ENCODE measurements at regions not wholly inside any gene's neighbourhood (a gene's known extent, or its start where the extent isn't known, plus 50 kb on each side); places are given as distances from the start of the nearest gene placed in this dataset.

- no peak for DNase-seq (ENCODE audit: low read depth in 6 of 9, low spot score in 9 of 9)
- Histone ChIP-seq H3K27me3 (ENCODE audit: control insufficient read depth in 2 of 2, insufficient read depth in 1 of 2, low read length in 1 of 2) (no peaks in the 10 kb centered on the region), H3K36me3 (ENCODE audit: control insufficient read depth in 2 of 2, insufficient read depth in 2 of 2, low read length in 1 of 2) (no peaks in the 10 kb centered on the region), H3K4me1 (ENCODE audit: control insufficient read depth in 2 of 2, insufficient read depth in 2 of 2, low read length in 2 of 2) (peaks cover 17 to 51% of the 10 kb centered on the region in 2 donors), H3K4me3 (ENCODE audit: low read length in 2 of 2) (no peak overlapping the region), H3K9me3 (ENCODE audit: control insufficient read depth in 2 of 2, insufficient read depth in 1 of 2, low read length in 1 of 2) (no peaks in the 10 kb centered on the region), H3K27ac (ENCODE audit: low read depth in 1 of 2, low read length in 1 of 2) (peak overlapping the region; percentile 19 to 54)
- WGBS = 32% methylated on average over 4 of the region's 4 CpGs
Observed at GRCh38 chr13:44237276-44237767, 136.3 kb upstream of the SERP2 start.

DNA sequence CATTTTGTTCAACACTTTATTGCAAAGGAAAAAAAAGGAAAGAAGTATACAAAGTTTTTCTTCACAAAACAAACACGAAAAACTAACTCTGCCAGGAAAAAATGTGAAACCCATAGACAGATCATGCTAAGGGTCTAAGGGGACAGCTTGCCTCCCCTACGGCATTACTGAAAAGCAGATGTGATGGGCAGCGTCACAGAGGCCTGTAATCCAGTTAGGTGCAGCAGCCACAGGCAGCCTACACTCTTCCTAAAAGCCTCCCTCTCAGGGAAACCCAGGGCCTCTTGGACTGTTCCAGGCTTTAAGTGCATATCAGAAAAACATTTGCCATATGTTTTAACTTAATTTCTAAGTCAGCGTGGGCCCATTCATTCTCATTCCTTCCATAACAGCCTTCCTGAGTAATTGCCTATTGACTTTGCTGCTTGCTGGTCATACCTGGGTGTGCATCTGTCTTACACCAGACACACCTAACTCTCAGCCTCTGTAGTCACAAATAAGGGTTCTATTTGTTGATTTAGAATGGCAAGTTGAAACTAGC, 135.7 kb upstream of the SERP2 start:
- Histone ChIP-seq H3K9me3 (ENCODE audit: control insufficient read depth in 2 of 2, insufficient read depth in 1 of 2, low read length in 1 of 2) (no peaks in the 10 kb centered on the region), H3K4me3 (ENCODE audit: low read length in 2 of 2) (no peak overlapping the region), H3K27me3 (ENCODE audit: control insufficient read depth in 2 of 2, insufficient read depth in 1 of 2, low read length in 1 of 2) (no peaks in the 10 kb centered on the region), H3K4me1 (ENCODE audit: control insufficient read depth in 2 of 2, insufficient read depth in 2 of 2, low read length in 2 of 2) (peaks cover 24 to 55% of the 10 kb centered on the region in 2 donors), H3K27ac (ENCODE audit: low read depth in 1 of 2, low read length in 1 of 2) (peak overlapping the region; percentile 19 to 49), H3K36me3 (ENCODE audit: control insufficient read depth in 2 of 2, insufficient read depth in 2 of 2, low read length in 1 of 2) (no peaks in the 10 kb centered on the region)
- 85% methylated on average over 4 of the region's 4 CpGs for WGBS
- no peak for DNase-seq (ENCODE audit: low read depth in 6 of 9, low spot score in 9 of 9)

GRCh38 chr13:44240611-44241145, 132.9 kb upstream of the SERP2 start:
- H3K27ac ChIP-seq (ENCODE audit: low read depth in 1 of 2, low read length in 1 of 2) = no peak overlapping the region
- 92% methylated on average over 1 of the region's 1 CpG for WGBS
- no peak overlapping the region for H3K4me3 ChIP-seq (ENCODE audit: low read length in 2 of 2)
- peaks cover 0 to 5% of the 10 kb centered on the region in 2 donors for H3K9me3 ChIP-seq (ENCODE audit: control insufficient read depth in 2 of 2, insufficient read depth in 1 of 2, low read length in 1 of 2)
- H3K36me3 ChIP-seq (ENCODE audit: control insufficient read depth in 2 of 2, insufficient read depth in 2 of 2, low read length in 1 of 2) = no peaks in the 10 kb centered on the region
- peaks cover 33 to 76% of the 10 kb centered on the region in 2 donors for H3K4me1 ChIP-seq (ENCODE audit: control insufficient read depth in 2 of 2, insufficient read depth in 2 of 2, low read length in 2 of 2)
- peak in 1 of 9 donors; percentile 24 for DNase-seq (ENCODE audit: low read depth in 6 of 9, low spot score in 9 of 9)
- H3K27me3 ChIP-seq (ENCODE audit: control insufficient read depth in 2 of 2, insufficient read depth in 1 of 2, low read length in 1 of 2) = no peaks in the 10 kb centered on the region

GRCh38 chr13:44241638-44242037, 132.0 kb upstream of the SERP2 start:
- Histone ChIP-seq H3K4me1 (ENCODE audit: control insufficient read depth in 2 of 2, insufficient read depth in 2 of 2, low read length in 2 of 2) (peaks cover 28 to 72% of the 10 kb centered on the region in 2 donors), H3K36me3 (ENCODE audit: control insufficient read depth in 2 of 2, insufficient read depth in 2 of 2, low read length in 1 of 2) (no peaks in the 10 kb centered on the region), H3K4me3 (ENCODE audit: low read length in 2 of 2) (no peak overlapping the region), H3K9me3 (ENCODE audit: control insufficient read depth in 2 of 2, insufficient read depth in 1 of 2, low read length in 1 of 2) (peaks cover 0 to 5% of the 10 kb centered on the region in 2 donors), H3K27me3 (ENCODE audit: control insufficient read depth in 2 of 2, insufficient read depth in 1 of 2, low read length in 1 of 2) (no peaks in the 10 kb centered on the region), H3K27ac (ENCODE audit: low read depth in 1 of 2, low read length in 1 of 2) (peak overlapping the region in 1 of 2 donors; percentile 27)
- 94% methylated on average over 6 of the region's 6 CpGs for WGBS
- DNase-seq (ENCODE audit: low read depth in 6 of 9, low spot score in 9 of 9) = no peak

DNA sequence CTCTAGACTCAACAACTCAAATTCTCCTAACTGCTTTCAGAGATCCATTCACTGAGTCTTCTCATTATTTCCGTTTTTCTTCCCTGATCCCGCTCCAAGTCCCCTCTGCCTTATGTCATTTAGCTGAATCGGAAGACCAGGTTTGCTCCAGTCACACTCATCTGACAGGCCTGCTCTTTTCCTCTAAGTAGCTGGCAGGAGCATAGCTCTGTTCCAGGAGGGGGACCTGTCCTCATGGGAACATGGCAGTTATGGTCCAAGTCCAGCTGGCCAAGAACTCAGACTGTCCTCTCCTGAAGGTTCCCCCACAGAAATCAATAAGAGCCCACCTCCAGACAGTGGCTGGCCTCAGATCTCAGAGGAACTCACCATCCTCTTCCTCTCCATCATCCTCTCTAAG, 130.9 kb upstream of the SERP2 start:
- Histone ChIP-seq H3K4me1 (ENCODE audit: control insufficient read depth in 2 of 2, insufficient read depth in 2 of 2, low read length in 2 of 2) (peaks cover 25 to 62% of the 10 kb centered on the region in 2 donors), H3K4me3 (ENCODE audit: low read length in 2 of 2) (no peak overlapping the region), H3K27me3 (ENCODE audit: control insufficient read depth in 2 of 2, insufficient read depth in 1 of 2, low read length in 1 of 2) (no peaks in the 10 kb centered on the region), H3K36me3 (ENCODE audit: control insufficient read depth in 2 of 2, insufficient read depth in 2 of 2, low read length in 1 of 2) (no peaks in the 10 kb centered on the region), H3K9me3 (ENCODE audit: control insufficient read depth in 2 of 2, insufficient read depth in 1 of 2, low read length in 1 of 2) (peaks cover 0 to 5% of the 10 kb centered on the region in 2 donors), H3K27ac (ENCODE audit: low read depth in 1 of 2, low read length in 1 of 2) (peak overlapping the region in 1 of 2 donors; percentile 94)
- DNase-seq (ENCODE audit: low read depth in 6 of 9, low spot score in 9 of 9) = no peak
- WGBS = 92% methylated on average over 3 of the region's 3 CpGs

DNA sequence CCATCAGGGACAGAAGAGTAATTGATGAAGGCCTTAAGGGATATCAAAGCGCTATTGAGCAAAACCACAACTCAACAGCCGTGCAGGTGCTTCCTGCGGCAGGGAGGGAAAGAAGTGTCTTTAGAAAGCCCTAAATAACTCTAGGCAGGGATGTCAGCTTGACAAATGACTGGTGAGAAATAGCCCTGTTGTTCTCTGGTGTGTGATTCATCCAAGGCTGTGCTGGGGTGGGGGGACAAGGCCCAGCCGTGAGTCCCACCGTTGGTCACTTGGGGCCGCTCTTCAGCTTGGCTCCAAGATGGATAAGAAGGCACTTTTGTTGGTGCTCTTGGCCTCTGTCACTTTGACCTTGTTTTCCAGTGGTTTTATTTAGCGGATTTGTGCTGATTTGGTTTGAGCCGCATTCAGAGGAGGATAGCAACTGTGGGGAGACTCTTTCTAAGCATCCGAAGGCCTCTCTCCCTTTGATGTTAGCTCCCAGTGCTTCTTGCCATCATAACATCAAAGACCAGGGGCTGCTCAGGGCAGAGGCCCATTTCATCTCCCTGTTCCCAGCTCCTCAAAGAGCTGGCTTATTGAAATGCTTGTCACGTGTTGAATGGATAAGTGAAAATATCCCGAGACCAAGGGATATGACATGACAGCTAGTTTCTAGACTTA, 130.3 kb upstream of the SERP2 start:
- WGBS = 12% methylated on average over 11 of the region's 11 CpGs
- H3K27ac ChIP-seq (ENCODE audit: low read depth in 1 of 2, low read length in 1 of 2) = peak overlapping the region; percentile 33 to 94
- DNase-seq (ENCODE audit: low read depth in 6 of 9, low spot score in 9 of 9) = peak in 8 of 9 donors; percentile 42 to 89 (median 68)
- peaks cover 0 to 5% of the 10 kb centered on the region in 2 donors for H3K9me3 ChIP-seq (ENCODE audit: control insufficient read depth in 2 of 2, insufficient read depth in 1 of 2, low read length in 1 of 2)
- no peaks in the 10 kb centered on the region for H3K36me3 ChIP-seq (ENCODE audit: control insufficient read depth in 2 of 2, insufficient read depth in 2 of 2, low read length in 1 of 2)
- peaks cover 25 to 58% of the 10 kb centered on the region in 2 donors for H3K4me1 ChIP-seq (ENCODE audit: control insufficient read depth in 2 of 2, insufficient read depth in 2 of 2, low read length in 2 of 2)
- H3K4me3 ChIP-seq (ENCODE audit: low read length in 2 of 2) = no peak overlapping the region
- H3K27me3 ChIP-seq (ENCODE audit: control insufficient read depth in 2 of 2, insufficient read depth in 1 of 2, low read length in 1 of 2) = no peaks in the 10 kb centered on the region

DNA sequence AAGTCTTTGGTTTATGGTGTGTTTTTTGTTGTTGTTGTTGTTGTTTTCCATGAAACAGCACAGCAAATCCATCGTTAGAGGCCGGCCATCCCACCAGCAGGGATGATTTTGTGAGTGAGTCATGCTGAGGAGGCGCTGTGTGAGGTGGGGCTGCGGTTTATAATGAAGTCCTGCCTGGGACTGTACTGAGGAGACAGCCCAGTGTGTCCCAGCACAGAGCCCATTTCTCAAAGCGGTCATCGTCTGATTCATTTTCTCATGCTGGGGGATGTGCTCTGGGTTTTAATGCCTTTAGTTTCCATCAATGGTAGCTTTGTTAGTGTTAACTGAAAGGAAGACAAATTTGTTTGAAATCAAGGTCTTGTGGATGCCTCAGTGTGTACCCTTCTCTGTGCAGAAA, 129.3 kb upstream of the SERP2 start:
- peaks cover 25 to 55% of the 10 kb centered on the region in 2 donors for H3K4me1 ChIP-seq (ENCODE audit: control insufficient read depth in 2 of 2, insufficient read depth in 2 of 2, low read length in 2 of 2)
- H3K9me3 ChIP-seq (ENCODE audit: control insufficient read depth in 2 of 2, insufficient read depth in 1 of 2, low read length in 1 of 2) = peaks cover 0 to 5% of the 10 kb centered on the region in 2 donors
- H3K4me3 ChIP-seq (ENCODE audit: low read length in 2 of 2) = no peak overlapping the region
- H3K36me3 ChIP-seq (ENCODE audit: control insufficient read depth in 2 of 2, insufficient read depth in 2 of 2, low read length in 1 of 2) = no peaks in the 10 kb centered on the region
- H3K27ac ChIP-seq (ENCODE audit: low read depth in 1 of 2, low read length in 1 of 2) = peak overlapping the region; percentile 46 to 94
- no peak for DNase-seq (ENCODE audit: low read depth in 6 of 9, low spot score in 9 of 9)
- no peaks in the 10 kb centered on the region for H3K27me3 ChIP-seq (ENCODE audit: control insufficient read depth in 2 of 2, insufficient read depth in 1 of 2, low read length in 1 of 2)
- 81% methylated on average over 6 of the region's 6 CpGs for WGBS

DNA sequence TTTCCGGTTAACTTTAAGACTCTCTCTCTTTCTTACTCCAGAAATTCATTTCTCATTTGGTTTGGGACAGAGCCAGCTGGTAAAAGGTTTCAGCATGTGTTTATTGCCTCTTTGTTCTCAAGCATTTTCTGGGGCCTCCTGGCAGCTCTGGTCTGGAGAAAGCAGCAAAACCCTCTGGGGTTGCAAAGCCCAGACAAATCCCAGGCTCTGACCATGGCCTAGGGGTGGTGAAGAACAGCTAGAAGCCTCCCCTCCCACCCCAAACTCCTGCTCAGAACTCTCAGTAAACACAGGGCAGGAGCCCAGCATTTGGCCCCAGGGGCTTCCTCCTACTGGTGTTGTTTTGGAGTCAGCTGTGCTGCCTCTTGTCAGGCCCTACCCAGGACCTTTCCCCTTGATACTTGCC, 124.2 kb upstream of the SERP2 start:
- Histone ChIP-seq H3K4me1 (ENCODE audit: control insufficient read depth in 2 of 2, insufficient read depth in 2 of 2, low read length in 2 of 2) (peaks cover 5 to 23% of the 10 kb centered on the region in 2 donors), H3K27ac (ENCODE audit: low read depth in 1 of 2, low read length in 1 of 2) (peak overlapping the region in 1 of 2 donors; percentile 68), H3K36me3 (ENCODE audit: control insufficient read depth in 2 of 2, insufficient read depth in 2 of 2, low read length in 1 of 2) (no peaks in the 10 kb centered on the region), H3K4me3 (ENCODE audit: low read length in 2 of 2) (no peak overlapping the region), H3K27me3 (ENCODE audit: control insufficient read depth in 2 of 2, insufficient read depth in 1 of 2, low read length in 1 of 2) (no peaks in the 10 kb centered on the region), H3K9me3 (ENCODE audit: control insufficient read depth in 2 of 2, insufficient read depth in 1 of 2, low read length in 1 of 2) (no peaks in the 10 kb centered on the region)
- DNase-seq (ENCODE audit: low read depth in 6 of 9, low spot score in 9 of 9) = peak in 1 of 9 donors; percentile 34
- 51% methylated on average over 1 of the region's 1 CpG for WGBS

DNA sequence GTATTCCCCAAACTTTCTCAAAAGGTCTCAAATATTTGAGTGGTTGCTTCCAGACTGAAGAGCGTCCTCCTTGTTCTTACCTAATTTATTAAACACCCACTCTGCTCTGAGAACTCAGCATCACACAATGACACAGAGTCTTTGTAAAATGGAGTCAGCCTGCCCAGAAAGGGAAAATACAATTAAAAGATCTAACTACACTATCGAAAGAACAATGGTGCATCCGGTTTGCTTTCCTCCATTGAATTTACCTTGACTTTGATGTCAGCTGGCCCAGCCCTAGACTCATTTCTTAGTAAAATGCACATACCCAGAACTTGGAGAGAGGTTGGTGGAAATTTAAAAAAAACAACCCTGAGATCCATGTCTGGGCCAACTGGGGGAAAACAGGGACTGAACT, 120.7 kb upstream of the SERP2 start:
- H3K27me3 ChIP-seq (ENCODE audit: control insufficient read depth in 2 of 2, insufficient read depth in 1 of 2, low read length in 1 of 2) = no peaks in the 10 kb centered on the region
- H3K9me3 ChIP-seq (ENCODE audit: control insufficient read depth in 2 of 2, insufficient read depth in 1 of 2, low read length in 1 of 2) = no peaks in the 10 kb centered on the region
- WGBS = 95% methylated on average over 3 of the region's 3 CpGs
- no peak overlapping the region for H3K27ac ChIP-seq (ENCODE audit: low read depth in 1 of 2, low read length in 1 of 2)
- DNase-seq (ENCODE audit: low read depth in 6 of 9, low spot score in 9 of 9) = no peak
- H3K4me1 ChIP-seq (ENCODE audit: control insufficient read depth in 2 of 2, insufficient read depth in 2 of 2, low read length in 2 of 2) = peaks cover 0 to 7% of the 10 kb centered on the region in 2 donors
- H3K36me3 ChIP-seq (ENCODE audit: control insufficient read depth in 2 of 2, insufficient read depth in 2 of 2, low read length in 1 of 2) = no peaks in the 10 kb centered on the region
- H3K4me3 ChIP-seq (ENCODE audit: low read length in 2 of 2) = no peak overlapping the region
